Stimulated activated CD4-positive, alpha-beta T cell treated with anti-CD3 and anti-CD28 coated beads, Interleukin-1b, Interleukin-23, amount 100 ng/mL, for 24 hours (primary cell): ENCODE measurements at regions not wholly inside any gene's neighbourhood (a gene's known extent, or its start where the extent isn't known, plus 50 kb on each side); places are given as distances from the start of the nearest gene placed in this dataset.
"Not testable (repeated sequence)": the region's sequence is repeated elsewhere in the genome, so short reads cannot be mapped to it uniquely, and the experiment has no call there.

Experiments
- DNase-seq, 4 experiments: peaks; one replicate each; pipeline ENCODE4 v3.0.0-alpha.2; 2020; ENCODE audit warnings: low read depth in 4 of 4, low spot score in 1 of 4

GRCh38 chr6:180091-180694 is 112.1 kb upstream of the DUSP22 start:
- DNase-seq, result not testable (repeated sequence)

GRCh38 chr6:181049-181654 is 111.1 kb upstream of the DUSP22 start:
- no peak for DNase-seq

- no peak for DNase-seq
Measured at GRCh38 chr6:183668-184067, 108.6 kb upstream of the DUSP22 start.

- DNase-seq, result no peak
Measured at GRCh38 chr6:184161-184700, 108.1 kb upstream of the DUSP22 start.

- DNase-seq, result no peak
Measured at GRCh38 chr6:186340-186965, 105.8 kb upstream of the DUSP22 start.

GRCh38 chr6:187210-187861 is 105.0 kb upstream of the DUSP22 start:
- DNase-seq, result no peak

- DNase-seq, result peak; percentile 43 to 71 (median 63)
Measured at GRCh38 chr6:188821-189655, 103.2 kb upstream of the DUSP22 start.

GRCh38 chr6:189676-190075 is 102.6 kb upstream of the DUSP22 start:
- no peak for DNase-seq

- no peak for DNase-seq
Measured at GRCh38 chr6:190596-191395, 101.5 kb upstream of the DUSP22 start.

GRCh38 chr6:191487-192312 is 100.6 kb upstream of the DUSP22 start:
- no peak for DNase-seq

GRCh38 chr6:192313-192664 is 100.0 kb upstream of the DUSP22 start:
- DNase-seq, result no peak

GRCh38 chr6:193180-193579 is 99.1 kb upstream of the DUSP22 start:
- DNase-seq, result no peak

- DNase-seq, result peak in 1 of 4 experiments; percentile 37
Measured at GRCh38 chr6:193773-194310, 98.4 kb upstream of the DUSP22 start.

GRCh38 chr6:195861-196360 is 96.4 kb upstream of the DUSP22 start:
- DNase-seq, result peak in 1 of 4 experiments; percentile 47

GRCh38 chr6:196543-196942 is 95.7 kb upstream of the DUSP22 start:
- DNase-seq, result no peak

GRCh38 chr6:203661-204060 is 88.6 kb upstream of the DUSP22 start:
- DNase-seq, result no peak

GRCh38 chr6:206264-206663 is 86.0 kb upstream of the DUSP22 start:
- DNase-seq, result no peak

- no peak for DNase-seq
Measured at GRCh38 chr6:208364-208763, 83.9 kb upstream of the DUSP22 start.

- no peak for DNase-seq
Measured at GRCh38 chr6:208938-209337, 83.3 kb upstream of the DUSP22 start.
